Esophagus mucosa (tissue), 1 donor: ENCODE measurements at regions not wholly inside any gene's neighbourhood (a gene's known extent, or its start where the extent isn't known, plus 50 kb on each side); places are given as distances from the start of the nearest gene placed in this dataset.

Source experiments
- ATAC-seq: fragments of 200-7000 bp; cut with Tn5 transposase; one replicate; pipeline ENCODE4 v1.9.1; 2020
- donor health status: DM: yes; HTN: yes; CAD: no.

DNA sequence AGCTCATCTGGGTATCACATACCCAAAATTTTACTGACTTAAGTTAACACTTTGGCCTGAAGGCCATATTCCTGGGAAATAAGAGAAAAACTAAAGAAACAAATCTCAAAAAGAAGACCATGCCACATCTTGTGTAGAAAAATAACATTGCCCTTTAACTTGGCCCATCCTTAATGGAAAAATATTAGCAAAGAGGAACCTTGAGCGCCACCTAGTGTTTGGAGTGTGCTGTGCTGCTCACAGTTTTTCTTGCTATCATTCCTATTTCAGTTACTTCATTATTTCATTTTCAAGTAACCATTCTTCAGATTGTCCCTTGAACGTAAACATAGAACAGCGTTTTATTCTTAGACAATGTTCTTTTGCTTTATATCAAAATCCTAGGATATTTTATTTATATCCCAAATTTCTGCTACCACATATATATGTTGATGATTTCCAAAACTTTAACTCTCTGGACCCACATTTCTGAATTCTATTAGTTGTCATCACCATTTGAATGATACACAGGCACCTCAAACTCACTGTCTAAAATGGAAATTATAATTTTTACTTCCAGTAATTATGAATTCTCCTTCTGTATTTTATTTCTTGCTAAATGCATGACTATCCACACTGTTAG is 999.0 kb upstream of the ADGRL3 start:
- ATAC-seq: no peak

DNA sequence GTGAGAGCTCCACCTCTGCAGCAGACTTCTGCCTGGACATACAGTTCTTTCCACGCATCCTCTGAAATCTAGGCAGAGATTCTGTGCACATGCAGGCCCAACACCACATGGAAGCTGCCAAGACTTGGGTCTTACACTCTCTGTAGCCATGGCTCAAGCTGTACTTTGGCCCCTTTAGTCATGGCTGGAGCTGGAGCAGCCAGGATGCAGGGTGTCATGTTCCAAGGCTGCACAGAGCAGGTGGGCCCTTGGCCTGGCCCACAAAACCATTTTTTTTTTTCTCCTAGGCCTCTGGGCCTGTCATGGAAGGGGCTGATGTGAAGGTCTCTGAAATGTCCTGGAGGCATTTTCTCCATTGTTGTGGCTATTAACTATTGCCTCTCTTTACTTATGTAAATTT is 990.5 kb upstream of the ADGRL3 start:
- ATAC-seq: no peak

DNA sequence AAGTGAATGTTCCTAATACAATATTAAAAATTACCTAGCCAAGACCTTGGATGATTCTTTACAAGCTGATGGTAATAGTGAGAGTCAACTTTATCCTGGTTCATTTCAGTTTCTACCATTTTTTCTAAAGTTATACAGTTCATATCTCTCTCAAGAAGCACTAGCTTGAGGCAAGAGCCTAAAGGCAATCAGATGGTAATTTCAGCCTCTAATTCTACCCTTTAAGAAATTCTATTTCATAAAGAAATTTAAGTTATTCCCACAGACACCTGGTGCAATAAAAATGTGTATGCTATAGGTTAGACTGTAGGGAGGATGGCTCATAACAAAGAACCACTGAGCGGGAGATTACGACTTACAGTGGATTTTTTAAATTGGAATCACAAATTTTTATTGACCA is 984.2 kb upstream of the ADGRL3 start:
- no peak for ATAC-seq

DNA sequence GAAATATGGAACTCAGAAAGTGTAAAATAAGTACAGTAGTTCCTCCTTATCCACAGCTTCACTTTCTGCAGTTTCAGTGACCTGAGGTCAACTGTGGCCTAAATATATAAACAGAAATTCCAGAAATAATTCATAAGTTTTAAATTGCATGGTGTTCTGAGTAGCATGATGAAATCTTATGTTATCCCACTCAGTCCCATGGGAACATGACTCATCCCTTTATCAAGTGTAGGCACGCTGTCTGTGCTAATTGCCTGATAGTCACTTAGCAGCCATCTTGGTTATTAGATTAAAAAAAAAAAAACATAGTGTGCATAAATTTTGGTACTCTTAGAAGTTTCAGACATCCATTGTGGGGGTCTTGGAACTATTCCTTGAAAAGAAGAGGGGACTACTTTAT is 983.4 kb upstream of the ADGRL3 start:
- no peak for ATAC-seq

DNA sequence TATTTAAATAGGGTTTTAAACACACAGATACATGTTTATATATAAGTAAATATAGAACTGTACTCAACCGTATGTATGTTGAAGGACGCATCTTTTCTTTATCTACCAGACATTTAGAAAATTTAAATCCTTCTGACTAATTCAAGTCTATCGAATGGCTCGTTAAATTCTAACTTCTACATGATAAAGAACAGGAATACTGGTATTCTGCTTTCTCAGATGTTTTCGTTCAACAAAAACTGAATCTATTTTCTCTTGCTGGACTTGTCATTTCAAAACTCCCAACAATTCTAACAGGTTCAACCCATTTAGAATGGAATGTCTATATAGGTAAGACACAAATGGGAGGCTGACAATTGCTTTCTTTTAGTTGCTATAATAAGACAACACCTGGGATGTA is 978.3 kb upstream of the ADGRL3 start:
- no peak for ATAC-seq

DNA sequence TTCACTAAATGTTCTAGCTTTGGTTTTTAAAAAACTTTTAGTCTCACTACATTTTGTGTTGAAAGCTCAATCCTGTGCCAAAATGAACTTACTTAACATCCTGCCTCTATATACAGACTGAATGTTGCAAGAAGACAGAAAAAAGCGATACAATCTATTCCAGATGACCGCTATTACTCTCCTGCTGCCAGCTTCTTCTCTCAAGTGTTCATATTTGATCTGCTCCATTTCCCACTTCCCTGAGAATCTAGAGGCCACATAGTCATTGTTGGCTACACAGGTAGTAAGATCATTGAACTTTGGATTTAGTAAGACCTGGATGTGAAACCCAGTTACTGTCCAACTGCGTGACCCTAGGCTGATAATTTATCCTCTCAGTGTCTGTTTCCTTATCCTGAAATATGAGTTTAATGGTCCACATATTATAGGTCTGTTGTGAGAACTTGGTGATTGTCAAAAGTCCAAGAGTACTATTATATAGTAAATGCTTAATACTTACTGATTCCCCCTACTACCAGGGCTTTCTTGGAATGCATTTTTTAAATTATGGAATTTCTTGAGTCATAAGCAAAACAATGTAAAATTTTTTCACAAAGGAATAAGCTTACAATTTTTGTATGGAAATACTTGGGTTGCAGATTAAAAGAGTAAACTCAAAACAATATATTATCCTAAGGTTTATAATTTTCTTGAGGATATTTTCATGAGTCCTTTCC is 976.8 kb upstream of the ADGRL3 start:
- no peak for ATAC-seq

DNA sequence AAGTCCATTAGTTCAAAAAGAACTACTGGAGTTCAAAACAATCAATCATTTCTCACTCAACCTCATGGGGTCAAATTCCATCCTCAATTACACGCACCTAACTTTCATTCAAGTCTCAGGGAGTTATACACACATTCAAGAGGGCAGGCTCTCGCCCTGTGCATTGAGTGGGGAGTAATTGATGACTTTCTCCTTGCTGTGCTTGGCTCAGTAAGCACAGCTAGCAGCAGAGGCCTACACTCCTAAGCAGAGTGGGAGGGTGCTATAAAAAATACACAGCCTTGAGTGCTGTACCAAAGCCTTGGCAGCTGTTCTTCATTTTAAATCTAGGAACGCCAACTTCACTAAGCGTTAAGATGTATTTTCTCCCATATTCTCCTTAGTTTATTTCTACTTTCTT is 958.3 kb upstream of the ADGRL3 start:
- ATAC-seq: no peak

DNA sequence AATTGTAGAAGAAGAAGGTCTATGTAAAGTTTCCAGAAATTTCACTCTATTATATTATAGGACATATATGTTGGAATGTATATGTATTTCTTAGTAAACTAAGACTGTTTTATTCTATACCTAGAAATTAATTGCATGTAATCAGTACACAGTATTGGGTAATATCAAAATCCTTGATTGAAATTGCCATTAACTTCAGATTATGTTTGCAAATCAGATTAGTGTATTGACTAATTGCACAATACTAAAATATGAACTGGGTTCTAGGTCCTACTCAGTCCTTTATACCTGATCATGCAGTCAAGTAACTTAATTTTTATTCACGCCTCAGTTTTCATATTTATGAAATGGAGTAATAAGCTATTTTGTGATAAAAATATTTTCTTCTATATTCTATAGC is 950.3 kb upstream of the ADGRL3 start:
- ATAC-seq: no peak

DNA sequence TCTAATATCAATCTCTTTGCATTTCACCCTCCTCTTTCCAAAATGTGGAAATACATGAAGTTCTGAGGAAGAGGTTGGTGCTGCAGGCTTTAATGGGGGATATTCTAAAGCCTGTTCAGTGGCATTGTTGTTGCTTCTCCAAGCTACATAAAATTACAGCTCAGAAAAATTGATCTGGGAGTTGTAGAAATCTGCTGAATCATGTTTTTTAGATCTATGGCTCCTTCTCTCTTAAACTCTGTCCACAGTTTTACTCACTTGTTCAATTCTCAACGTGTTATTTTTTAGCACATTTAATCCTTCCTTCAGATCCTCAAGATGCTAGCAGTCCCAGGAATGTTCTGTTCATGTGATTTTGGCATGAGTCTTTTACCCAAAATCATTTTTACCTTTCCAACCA is 949.5 kb upstream of the ADGRL3 start:
- ATAC-seq: no peak

DNA sequence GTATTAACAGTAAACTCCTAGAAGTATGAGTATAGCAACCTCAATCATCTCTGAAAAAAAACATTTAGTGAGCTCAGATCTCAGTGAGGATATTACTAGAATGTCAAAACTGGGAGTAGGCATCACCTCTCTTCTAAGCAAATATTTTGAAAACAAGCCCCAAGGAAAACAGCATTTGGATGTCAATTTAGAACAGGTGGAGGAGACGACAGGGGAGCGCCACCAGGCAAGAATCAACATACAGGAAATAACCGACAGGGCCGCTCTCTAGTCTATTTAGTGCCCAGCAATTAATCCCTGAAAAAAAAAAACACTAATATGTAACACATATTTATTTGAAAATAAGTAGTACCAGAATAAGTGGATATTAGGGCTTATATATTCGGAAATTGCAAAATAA is 940.3 kb upstream of the ADGRL3 start:
- no peak for ATAC-seq

DNA sequence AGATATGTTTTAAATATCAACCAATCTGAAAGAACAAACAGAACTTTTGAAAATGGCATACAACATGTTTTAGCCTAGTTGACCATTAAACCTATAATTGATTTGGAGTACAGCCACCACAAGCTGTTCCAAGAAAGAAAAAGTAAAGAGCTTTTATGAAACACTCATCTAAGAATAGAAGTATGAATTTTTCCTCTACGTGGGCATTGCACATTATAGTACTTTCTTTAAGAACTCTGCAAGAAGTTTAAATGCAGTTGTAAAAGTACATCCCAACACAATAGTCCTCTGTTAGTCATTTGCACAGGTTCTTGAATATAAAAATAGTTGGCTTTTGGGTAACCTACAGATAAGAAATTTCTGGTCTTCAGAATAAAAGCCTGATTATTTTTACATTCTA is 933.6 kb upstream of the ADGRL3 start:
- ATAC-seq: no peak

DNA sequence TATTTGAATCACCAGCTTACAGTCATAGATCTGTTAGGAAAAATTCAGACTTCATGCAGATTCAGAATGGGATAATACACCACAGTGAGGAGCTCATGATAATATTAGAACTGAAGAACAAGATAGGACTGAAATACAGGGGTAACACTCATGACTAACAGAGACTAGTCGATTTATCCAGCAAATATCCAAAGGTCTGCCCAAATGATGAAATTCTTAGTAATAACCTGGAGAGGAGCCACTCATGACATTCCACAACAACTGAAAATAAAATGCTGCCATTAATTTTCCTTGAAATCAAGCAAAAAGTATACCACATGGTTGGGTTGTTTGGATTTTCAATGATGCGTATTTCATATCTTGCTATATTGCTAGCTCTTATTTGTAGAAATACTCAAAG is 903.7 kb upstream of the ADGRL3 start:
- no peak for ATAC-seq

DNA sequence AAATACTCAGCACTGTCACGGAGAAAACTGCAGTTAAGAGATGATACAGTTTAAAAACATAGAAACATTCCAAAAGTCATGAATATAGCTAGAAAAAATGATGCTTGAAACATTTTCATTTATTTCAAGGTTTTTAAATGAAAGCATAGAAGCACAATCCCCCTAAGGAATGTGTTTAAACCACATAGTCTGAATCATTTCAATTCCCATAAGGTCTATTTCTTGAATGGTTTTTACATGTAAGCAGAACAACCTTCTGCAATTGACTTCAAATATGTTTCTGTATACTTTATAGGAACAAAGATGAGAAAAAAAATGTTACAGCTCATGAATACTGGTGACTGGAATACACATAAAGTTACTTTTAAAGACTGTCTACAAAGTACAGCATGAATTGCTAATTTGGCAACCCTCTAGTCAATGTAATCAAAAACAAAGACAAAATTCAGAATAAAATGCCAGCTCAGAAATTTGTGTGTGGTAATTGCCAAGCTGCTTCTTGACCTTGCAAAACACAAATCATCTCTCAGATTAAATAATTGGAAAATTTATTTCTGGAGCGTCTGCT is 886.4 kb upstream of the ADGRL3 start:
- ATAC-seq: no peak

DNA sequence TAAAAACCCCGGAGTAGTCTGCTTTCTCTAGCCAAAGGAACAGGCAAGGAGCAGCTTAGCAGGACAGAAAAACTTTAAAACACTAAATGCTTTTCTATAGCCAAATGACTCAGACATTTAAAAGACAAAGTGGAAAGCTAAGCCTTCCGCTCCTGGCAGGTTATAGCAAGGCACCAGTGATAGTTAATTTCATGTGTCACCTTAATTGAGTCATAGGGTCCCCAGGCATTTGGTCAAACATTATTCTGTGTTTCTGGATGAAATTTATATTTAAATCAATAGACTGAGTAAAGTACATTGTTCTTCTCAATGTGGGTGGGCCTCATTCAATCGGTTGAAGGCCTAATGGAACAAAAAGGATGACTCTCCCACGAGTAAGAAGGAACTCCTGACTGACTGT is 885.7 kb upstream of the ADGRL3 start:
- ATAC-seq: peak; percentile 75

DNA sequence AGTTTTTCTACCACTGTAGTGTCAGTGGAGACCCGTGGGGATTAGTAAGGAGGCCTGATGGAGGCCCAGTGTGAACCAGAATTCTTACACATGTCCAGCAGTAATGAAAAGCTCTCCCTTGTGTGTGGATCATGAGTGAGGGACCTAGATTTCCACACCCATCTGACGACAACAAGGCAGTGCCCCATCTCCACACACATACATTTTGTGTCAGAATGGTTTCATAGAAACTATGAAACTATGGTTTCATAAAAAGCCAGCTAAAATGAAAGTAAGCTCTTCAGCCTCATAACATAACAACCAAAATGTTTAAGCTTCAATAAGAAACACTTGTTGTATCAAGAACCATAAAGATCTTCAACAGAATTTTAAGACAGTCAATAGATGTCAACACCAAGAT is 884.5 kb upstream of the ADGRL3 start:
- ATAC-seq: no peak

DNA sequence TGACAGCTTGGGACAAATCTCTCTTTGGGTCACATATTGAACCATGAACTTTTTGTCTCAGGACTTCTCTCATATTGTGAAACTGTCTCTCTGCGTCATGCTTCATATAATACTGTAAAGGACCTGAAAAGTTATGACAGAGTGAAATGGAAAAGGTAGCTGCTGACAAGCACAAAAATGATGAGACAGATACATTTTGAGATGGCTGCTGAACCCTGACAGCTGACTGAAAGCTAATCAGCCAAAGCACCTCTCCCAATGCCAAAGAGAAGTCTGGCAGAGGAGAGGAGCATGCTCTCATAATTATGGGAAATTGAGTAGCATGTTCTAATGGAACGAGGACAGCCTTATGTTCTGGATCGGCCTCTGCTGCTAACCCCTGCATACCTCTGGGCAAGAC is 873.4 kb upstream of the ADGRL3 start:
- no peak for ATAC-seq

DNA sequence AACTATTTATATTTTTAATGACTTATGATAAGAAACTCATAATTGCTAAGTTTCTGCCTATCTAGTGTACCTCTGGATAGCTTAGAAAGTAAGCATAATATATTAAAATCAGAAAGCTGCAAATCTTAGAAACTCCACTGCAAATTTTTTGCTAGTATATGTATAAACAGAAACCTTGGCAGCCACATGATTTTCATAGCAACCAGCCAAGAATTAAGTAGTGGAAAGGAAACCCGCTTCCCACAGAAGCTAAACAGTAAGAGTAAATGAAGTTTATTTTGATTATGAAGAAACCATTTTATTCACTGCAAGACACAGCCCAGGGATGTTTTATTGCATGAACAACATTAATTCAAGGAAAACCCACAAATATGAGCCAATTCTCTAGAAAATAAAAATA is 872.5 kb upstream of the ADGRL3 start:
- ATAC-seq: no peak

DNA sequence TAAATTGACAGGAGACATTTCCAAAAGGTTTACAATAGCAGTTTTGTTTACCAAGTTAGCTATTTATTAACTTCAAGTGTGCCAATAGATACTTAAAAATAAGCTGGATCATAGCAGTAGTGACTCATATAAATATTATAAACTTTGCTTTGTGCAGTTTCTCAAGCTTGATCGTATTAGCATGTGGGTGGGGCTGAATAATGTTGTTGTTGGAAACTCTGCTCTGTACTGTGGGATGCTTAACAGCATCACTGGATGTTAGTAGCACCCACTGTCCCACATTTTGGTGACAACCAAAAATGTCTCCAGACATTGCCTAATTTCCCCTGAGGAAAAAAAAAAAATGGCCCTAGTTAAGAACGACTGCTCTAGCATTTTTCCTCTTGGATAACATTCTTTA is 855.2 kb upstream of the ADGRL3 start:
- ATAC-seq: no peak

DNA sequence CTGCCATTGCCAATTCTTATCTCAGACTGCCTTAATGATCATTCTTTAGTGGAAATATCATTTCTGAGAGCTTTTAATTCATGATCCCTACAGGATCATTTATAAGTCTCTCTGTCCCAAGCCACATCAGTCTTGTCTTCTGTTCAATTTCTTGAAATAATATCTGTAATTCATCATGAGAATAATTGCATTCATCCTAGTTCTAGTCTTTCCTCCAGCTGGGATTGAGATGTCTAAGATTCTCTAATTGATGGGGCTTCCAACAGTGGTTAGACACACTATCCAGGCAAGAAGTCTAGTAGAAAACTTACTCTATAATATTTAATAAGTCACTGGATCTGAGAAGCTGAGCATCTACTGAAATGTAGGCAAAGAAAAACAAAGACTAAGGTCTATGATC is 854.7 kb upstream of the ADGRL3 start:
- ATAC-seq: no peak

DNA sequence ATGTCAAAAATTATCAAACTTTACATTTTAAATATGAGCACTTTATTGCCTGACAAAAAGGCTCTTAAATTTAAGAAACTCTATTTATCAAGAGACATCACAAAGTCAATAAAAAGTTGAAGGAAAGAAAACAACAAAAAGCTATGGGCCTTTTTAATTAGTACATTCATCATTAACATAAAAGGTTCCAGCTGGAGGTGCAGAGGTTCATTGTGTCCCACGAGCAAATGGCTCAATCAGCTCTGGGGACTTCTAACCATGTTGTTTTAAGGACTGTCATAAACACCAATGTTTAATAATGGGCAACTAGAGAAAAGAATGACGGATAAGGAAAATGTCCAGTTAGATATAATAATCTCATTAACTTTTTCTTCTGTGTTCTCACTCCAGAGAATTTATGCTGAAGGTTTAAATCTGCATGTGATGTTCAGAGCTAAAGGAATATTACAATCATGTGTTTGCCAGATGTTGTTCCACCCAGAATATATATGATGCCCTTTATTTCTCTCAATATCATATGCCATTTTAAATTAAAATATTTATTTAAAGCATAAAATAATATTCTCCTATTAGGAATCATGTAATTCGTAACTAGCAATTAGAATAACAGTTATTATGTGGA is 840.3 kb upstream of the ADGRL3 start:
- no peak for ATAC-seq

DNA sequence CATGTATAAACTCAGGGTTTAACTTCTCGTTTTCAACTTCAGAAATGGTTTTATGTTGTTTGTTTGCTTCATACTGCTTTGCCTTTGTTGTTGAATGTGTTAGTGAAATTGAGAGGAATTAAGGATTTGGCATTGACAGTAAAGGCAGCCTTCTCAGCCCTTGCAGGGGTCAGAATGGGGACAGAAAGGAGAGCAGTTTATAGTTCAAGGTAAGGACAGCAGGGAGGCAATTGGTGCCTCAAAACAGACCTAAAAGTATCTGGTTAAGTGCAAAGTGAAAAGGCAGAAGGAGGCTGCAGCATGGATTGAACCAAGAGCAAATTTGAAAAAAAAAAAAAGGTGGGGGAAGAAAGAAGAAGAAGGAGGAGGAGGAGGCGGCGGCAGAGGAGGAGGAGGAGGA is 835.0 kb upstream of the ADGRL3 start:
- ATAC-seq: no peak

DNA sequence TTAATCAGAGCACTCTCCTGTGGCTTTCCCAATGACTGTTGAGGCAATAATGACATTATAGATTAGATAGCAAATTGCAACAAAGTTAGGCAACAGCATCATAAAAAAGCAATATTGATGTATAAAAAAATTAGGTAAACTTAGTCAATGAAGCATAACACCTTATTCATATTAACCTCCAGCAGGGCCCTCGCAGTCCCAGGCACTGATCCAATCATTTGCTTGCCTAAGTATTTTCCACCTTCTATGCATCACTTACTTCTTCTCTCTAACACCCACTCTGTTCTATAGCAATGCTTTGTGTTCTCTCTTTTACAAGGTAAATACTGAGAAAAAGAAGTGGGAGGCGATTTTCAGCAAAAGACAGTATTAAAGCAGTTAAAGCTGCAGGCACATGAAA is 833.5 kb upstream of the ADGRL3 start:
- ATAC-seq: no peak

DNA sequence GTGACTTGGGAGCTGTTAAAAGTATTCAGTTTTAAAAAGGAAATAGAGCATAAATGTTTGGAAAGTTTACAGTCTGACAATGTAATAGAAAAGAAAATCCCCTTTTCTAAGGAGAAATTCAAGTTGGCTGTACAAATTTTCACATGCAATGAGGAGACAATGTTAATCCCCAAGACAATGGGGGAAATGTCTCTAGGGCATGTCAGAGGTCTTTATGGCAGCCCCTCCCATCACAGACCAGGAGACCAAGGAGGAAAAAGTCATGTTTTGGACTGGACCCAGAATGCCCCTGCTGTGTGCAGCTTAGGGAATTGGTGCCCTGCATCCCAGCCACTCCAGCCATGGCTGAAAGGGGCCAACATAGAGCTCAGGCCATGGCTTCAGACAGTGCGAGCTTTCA is 831.1 kb upstream of the ADGRL3 start:
- ATAC-seq: no peak

DNA sequence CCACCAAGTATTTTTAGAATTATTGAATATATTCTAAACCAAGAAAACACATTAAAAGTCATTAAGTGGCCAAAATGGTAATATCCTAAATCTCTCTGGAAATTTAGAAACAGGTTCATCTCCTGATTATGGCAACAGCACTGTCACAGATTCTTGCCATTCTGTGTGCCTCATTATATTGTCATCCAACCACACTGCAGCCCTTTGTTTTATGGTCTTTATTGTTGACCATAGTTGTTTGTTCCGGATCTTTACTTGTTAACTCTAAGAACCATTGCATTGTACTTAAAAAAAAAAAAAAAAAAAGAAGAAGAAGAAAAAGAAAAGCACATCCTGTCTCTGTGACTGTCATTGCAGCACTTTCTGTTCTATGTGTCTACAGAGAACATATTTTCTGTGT is 822.1 kb upstream of the ADGRL3 start:
- no peak for ATAC-seq
